ENCODE measurements at regions not wholly inside any gene's neighbourhood (a gene's known extent, or its start where the extent isn't known, plus 50 kb on each side); places are given as distances from the start of the nearest gene placed in this dataset.

GRCh38 chr2:217282531-217282930 is 422.7 kb upstream of the TNP1 start:
- no peak for DNase-seq (ENCODE audit: low read depth in 4 of 6, low spot score in 6 of 6)
- no peaks in the 10 kb centered on the region for H3K27me3 ChIP-seq (ENCODE audit: control insufficient read depth, insufficient read depth, low read length)
- no peak overlapping the region for H3K27ac ChIP-seq (ENCODE audit: low read depth, low read length)
- 92% methylated on average over 2 of the region's 2 CpGs for WGBS (ENCODE audit: insufficient coverage)
- H3K4me3 ChIP-seq (ENCODE audit: low read depth, low read length) = no peak overlapping the region
- H3K4me1 ChIP-seq (ENCODE audit: control insufficient read depth, insufficient read depth, low read length) = no peaks in the 10 kb centered on the region
- H3K9me3 ChIP-seq (ENCODE audit: control insufficient read depth, insufficient read depth, low read length) = no peaks in the 10 kb centered on the region
- H3K36me3 ChIP-seq (ENCODE audit: control insufficient read depth, insufficient read depth, low read length) = no peaks in the 10 kb centered on the region

DNA sequence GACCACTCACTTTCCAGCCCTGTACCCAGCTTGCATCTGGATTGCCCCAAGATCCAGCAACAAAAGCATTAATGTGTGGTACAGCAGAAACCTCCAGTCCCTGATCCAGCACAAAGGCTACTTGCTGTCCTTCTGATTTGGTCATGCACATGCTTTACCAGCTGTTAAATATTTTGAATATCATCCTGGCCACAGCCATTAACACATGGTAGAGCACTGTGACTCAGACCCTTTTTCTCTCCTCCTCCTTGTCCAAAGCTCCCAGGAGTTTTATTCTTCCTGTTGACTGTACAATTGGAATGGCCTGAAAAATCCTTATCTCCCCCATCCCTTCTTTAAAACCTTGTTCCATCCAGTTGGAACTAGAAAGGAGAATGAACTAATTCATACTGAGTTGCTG is 419.7 kb upstream of the TNP1 start:
- Histone ChIP-seq H3K4me1 (ENCODE audit: control insufficient read depth, insufficient read depth, low read length) (no peaks in the 10 kb centered on the region), H3K27me3 (ENCODE audit: control insufficient read depth, insufficient read depth, low read length) (no peaks in the 10 kb centered on the region), H3K4me3 (ENCODE audit: low read depth, low read length) (no peak overlapping the region), H3K36me3 (ENCODE audit: control insufficient read depth, insufficient read depth, low read length) (no peaks in the 10 kb centered on the region), H3K27ac (ENCODE audit: low read depth, low read length) (no peak overlapping the region), H3K9me3 (ENCODE audit: control insufficient read depth, insufficient read depth, low read length) (no peaks in the 10 kb centered on the region)
- no peak for DNase-seq (ENCODE audit: low read depth in 4 of 6, low spot score in 6 of 6)

- 83% methylated on average over 3 of the region's 3 CpGs for WGBS (ENCODE audit: insufficient coverage)
- Histone ChIP-seq H3K4me3 (ENCODE audit: low read depth, low read length) (no peak overlapping the region), H3K36me3 (ENCODE audit: control insufficient read depth, insufficient read depth, low read length) (no peaks in the 10 kb centered on the region), H3K4me1 (ENCODE audit: control insufficient read depth, insufficient read depth, low read length) (no peaks in the 10 kb centered on the region), H3K27me3 (ENCODE audit: control insufficient read depth, insufficient read depth, low read length) (no peaks in the 10 kb centered on the region), H3K27ac (ENCODE audit: low read depth, low read length) (no peak overlapping the region), H3K9me3 (ENCODE audit: control insufficient read depth, insufficient read depth, low read length) (no peaks in the 10 kb centered on the region)
- DNase-seq (ENCODE audit: low read depth in 4 of 6, low spot score in 6 of 6) = no peak
Measured at GRCh38 chr2:217279140-217279539, 419.3 kb upstream of the TNP1 start.

- H3K9me3 ChIP-seq (ENCODE audit: control insufficient read depth, insufficient read depth, low read length) = no peaks in the 10 kb centered on the region
- WGBS (ENCODE audit: insufficient coverage) = 69% methylated on average over 6 of the region's 8 CpGs
- H3K36me3 ChIP-seq (ENCODE audit: control insufficient read depth, insufficient read depth, low read length) = no peaks in the 10 kb centered on the region
- H3K4me1 ChIP-seq (ENCODE audit: control insufficient read depth, insufficient read depth, low read length) = no peaks in the 10 kb centered on the region
- peak in 2 of 6 donors; percentile 41 to 56 for DNase-seq (ENCODE audit: low read depth in 4 of 6, low spot score in 6 of 6)
- no peaks in the 10 kb centered on the region for H3K27me3 ChIP-seq (ENCODE audit: control insufficient read depth, insufficient read depth, low read length)
- H3K27ac ChIP-seq (ENCODE audit: low read depth, low read length) = no peak overlapping the region
- no peak overlapping the region for H3K4me3 ChIP-seq (ENCODE audit: low read depth, low read length)
Measured at GRCh38 chr2:217277646-217278398, 418.0 kb upstream of the TNP1 start.

DNA sequence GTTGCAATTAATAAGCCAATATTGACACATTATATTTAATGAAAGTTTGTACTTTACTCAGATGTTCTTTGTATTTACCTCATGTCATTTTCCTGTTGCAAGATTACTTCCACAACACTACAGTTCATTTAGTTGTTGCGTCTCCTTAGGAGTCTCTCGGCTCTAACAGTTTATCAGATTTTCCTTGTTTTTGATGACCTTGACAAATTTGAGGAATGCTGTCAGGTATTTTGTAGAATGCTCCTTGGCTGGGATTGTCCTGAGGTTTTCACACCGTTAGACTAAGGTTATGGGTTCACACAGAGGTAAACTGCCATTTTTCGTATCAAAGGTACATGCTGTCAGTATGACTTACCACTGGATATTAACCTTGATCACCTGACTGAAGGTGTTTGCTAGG is 416.6 kb upstream of the TNP1 start:
- 100% methylated on average over 1 of the region's 4 CpGs for WGBS (ENCODE audit: insufficient coverage)
- no peak for DNase-seq (ENCODE audit: low read depth in 4 of 6, low spot score in 6 of 6)
- H3K4me1 ChIP-seq (ENCODE audit: control insufficient read depth, insufficient read depth, low read length) = no peaks in the 10 kb centered on the region
- no peaks in the 10 kb centered on the region for H3K27me3 ChIP-seq (ENCODE audit: control insufficient read depth, insufficient read depth, low read length)
- no peaks in the 10 kb centered on the region for H3K9me3 ChIP-seq (ENCODE audit: control insufficient read depth, insufficient read depth, low read length)
- H3K36me3 ChIP-seq (ENCODE audit: control insufficient read depth, insufficient read depth, low read length) = no peaks in the 10 kb centered on the region
- H3K27ac ChIP-seq (ENCODE audit: low read depth, low read length) = no peak overlapping the region
- H3K4me3 ChIP-seq (ENCODE audit: low read depth, low read length) = no peak overlapping the region

DNA sequence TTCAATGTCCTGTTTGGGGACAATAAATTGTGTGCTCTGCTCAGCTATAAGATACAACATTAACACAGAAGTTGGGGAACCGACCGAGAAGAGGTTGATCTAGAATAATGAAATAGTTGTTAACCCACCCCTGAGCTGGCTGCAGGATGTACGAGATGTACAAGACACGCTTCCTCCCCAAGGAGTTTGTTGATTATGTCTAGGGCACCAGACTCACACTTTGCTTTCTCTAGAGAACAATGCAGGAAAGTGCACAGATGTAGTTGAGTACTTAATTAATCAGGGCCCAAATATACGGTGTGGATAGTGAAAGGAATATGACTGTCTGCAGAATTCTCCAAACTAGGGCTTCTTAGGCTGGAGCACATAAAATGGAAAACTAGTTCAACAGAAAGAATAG is 415.2 kb upstream of the TNP1 start:
- Histone ChIP-seq H3K4me3 (ENCODE audit: low read depth, low read length) (no peak overlapping the region), H3K27ac (ENCODE audit: low read depth, low read length) (no peak overlapping the region), H3K9me3 (ENCODE audit: control insufficient read depth, insufficient read depth, low read length) (no peaks in the 10 kb centered on the region), H3K4me1 (ENCODE audit: control insufficient read depth, insufficient read depth, low read length) (no peaks in the 10 kb centered on the region), H3K36me3 (ENCODE audit: control insufficient read depth, insufficient read depth, low read length) (no peaks in the 10 kb centered on the region), H3K27me3 (ENCODE audit: control insufficient read depth, insufficient read depth, low read length) (no peaks in the 10 kb centered on the region)
- DNase-seq (ENCODE audit: low read depth in 4 of 6, low spot score in 6 of 6) = peak in 1 of 6 donors; percentile 48
- 79% methylated on average over 2 of the region's 5 CpGs for WGBS (ENCODE audit: insufficient coverage)

- H3K27me3 ChIP-seq (ENCODE audit: control insufficient read depth, insufficient read depth, low read length) = no peaks in the 10 kb centered on the region
- H3K4me1 ChIP-seq (ENCODE audit: control insufficient read depth, insufficient read depth, low read length) = no peaks in the 10 kb centered on the region
- no peak overlapping the region for H3K4me3 ChIP-seq (ENCODE audit: low read depth, low read length)
- 90% methylated on average over 2 of the region's 4 CpGs for WGBS (ENCODE audit: insufficient coverage)
- H3K9me3 ChIP-seq (ENCODE audit: control insufficient read depth, insufficient read depth, low read length) = no peaks in the 10 kb centered on the region
- no peaks in the 10 kb centered on the region for H3K36me3 ChIP-seq (ENCODE audit: control insufficient read depth, insufficient read depth, low read length)
- H3K27ac ChIP-seq (ENCODE audit: low read depth, low read length) = no peak overlapping the region
- no peak for DNase-seq (ENCODE audit: low read depth in 4 of 6, low spot score in 6 of 6)
Measured at GRCh38 chr2:217274578-217274977, 414.7 kb upstream of the TNP1 start.

DNA sequence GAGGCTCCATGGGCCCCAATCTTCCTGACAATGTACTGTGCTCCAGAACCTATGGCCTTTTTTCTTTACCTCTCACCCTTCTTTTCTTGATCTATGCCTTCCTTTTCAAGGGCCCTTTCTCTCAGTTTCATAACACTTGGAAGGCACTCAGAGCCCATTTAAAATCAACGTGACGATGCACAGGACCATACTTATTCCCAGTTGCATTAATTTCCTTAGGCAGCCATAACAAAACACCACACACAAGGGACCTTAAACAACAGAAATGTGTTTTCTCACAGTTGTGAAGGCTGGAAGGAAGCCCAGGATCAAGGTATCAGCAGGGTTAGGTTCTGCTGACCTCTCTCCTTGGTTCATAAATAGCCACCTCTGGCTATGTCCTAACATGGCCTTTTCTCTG is 414.0 kb upstream of the TNP1 start:
- 74% methylated on average over 2 of the region's 2 CpGs for WGBS (ENCODE audit: insufficient coverage)
- DNase-seq (ENCODE audit: low read depth in 4 of 6, low spot score in 6 of 6) = no peak
- no peaks in the 10 kb centered on the region for H3K27me3 ChIP-seq (ENCODE audit: control insufficient read depth, insufficient read depth, low read length)

GRCh38 chr2:217273162-217273561 is 413.3 kb upstream of the TNP1 start:
- H3K27me3 ChIP-seq (ENCODE audit: control insufficient read depth, insufficient read depth, low read length) = no peaks in the 10 kb centered on the region
- no peak overlapping the region for H3K4me3 ChIP-seq (ENCODE audit: low read depth, low read length)
- no peaks in the 10 kb centered on the region for H3K4me1 ChIP-seq (ENCODE audit: control insufficient read depth, insufficient read depth, low read length)
- no peaks in the 10 kb centered on the region for H3K9me3 ChIP-seq (ENCODE audit: control insufficient read depth, insufficient read depth, low read length)
- no peak for DNase-seq (ENCODE audit: low read depth in 4 of 6, low spot score in 6 of 6)
- H3K27ac ChIP-seq (ENCODE audit: low read depth, low read length) = no peak overlapping the region
- 58% methylated on average over 3 of the region's 4 CpGs for WGBS (ENCODE audit: insufficient coverage)
- H3K36me3 ChIP-seq (ENCODE audit: control insufficient read depth, insufficient read depth, low read length) = no peaks in the 10 kb centered on the region

More for the DNA sequence above, 414.0 kb upstream of the TNP1 start:
- H3K36me3 ChIP-seq (ENCODE audit: control insufficient read depth, insufficient read depth, low read length) = no peaks in the 10 kb centered on the region
- H3K9me3 ChIP-seq (ENCODE audit: control insufficient read depth, insufficient read depth, low read length) = no peaks in the 10 kb centered on the region
- no peak overlapping the region for H3K27ac ChIP-seq (ENCODE audit: low read depth, low read length)
- H3K4me1 ChIP-seq (ENCODE audit: control insufficient read depth, insufficient read depth, low read length) = no peaks in the 10 kb centered on the region
- no peak overlapping the region for H3K4me3 ChIP-seq (ENCODE audit: low read depth, low read length)

- Histone ChIP-seq H3K4me3 (ENCODE audit: low read depth, low read length) (no peak overlapping the region), H3K9me3 (ENCODE audit: control insufficient read depth, insufficient read depth, low read length) (no peaks in the 10 kb centered on the region), H3K27ac (ENCODE audit: low read depth, low read length) (no peak overlapping the region), H3K36me3 (ENCODE audit: control insufficient read depth, insufficient read depth, low read length) (no peaks in the 10 kb centered on the region), H3K27me3 (ENCODE audit: control insufficient read depth, insufficient read depth, low read length) (no peaks in the 10 kb centered on the region), H3K4me1 (ENCODE audit: control insufficient read depth, insufficient read depth, low read length) (no peaks in the 10 kb centered on the region)
- 100% methylated on average over 2 of the region's 3 CpGs for WGBS (ENCODE audit: insufficient coverage)
- no peak for DNase-seq (ENCODE audit: low read depth in 4 of 6, low spot score in 6 of 6)
Measured at GRCh38 chr2:217271813-217272212, 411.9 kb upstream of the TNP1 start.

Measured in spinal cord (tissue), 9 donors.